DOHH2 (cell line): ENCODE measurements at regions not wholly inside any gene's neighbourhood (a gene's known extent, or its start where the extent isn't known, plus 50 kb on each side); places are given as distances from the start of the nearest gene placed in this dataset.

Experiments
- H3F3A ChIP-seq: fragments of 200-600 bp; sonication (generic), shearing (Covaris generic); 2 replicates; pipeline ENCODE4 v1.6.0; 2016; ENCODE audit warnings: antibody characterized with exemption, mild to moderate bottlenecking; ENCODE audit not compliant: control insufficient read depth, insufficient read depth
- H3K27ac ChIP-seq: fragments of 200-600 bp; sonication (generic); 2 replicates; pipeline ENCODE4 v1.5.1; 2014; ENCODE audit warnings: low read depth, mild to moderate bottlenecking, low read length, moderate library complexity
- H3K27me3 ChIP-seq: fragments of 200-600 bp; sonication (generic); 2 replicates; pipeline ENCODE4 v1.6.1; 2014; ENCODE audit warnings: mild to moderate bottlenecking, low read length, mixed read lengths; ENCODE audit not compliant: control insufficient read depth
- H3K36me3 ChIP-seq: fragments of 200-600 bp; sonication (generic); 2 replicates; pipeline ENCODE4 v1.6.1; 2014; ENCODE audit warnings: mild to moderate bottlenecking, low read length, moderate library complexity, mixed read lengths; ENCODE audit not compliant: control insufficient read depth
- H3K4me1 ChIP-seq: fragments of 200-600 bp; sonication (generic); 2 replicates; pipeline ENCODE4 v1.6.1; 2014; ENCODE audit warnings: mild to moderate bottlenecking, low read length, mixed read lengths; ENCODE audit not compliant: control insufficient read depth
- H3K4me2 ChIP-seq: fragments of 200-600 bp; sonication (generic); 2 replicates; pipeline ENCODE4 v1.6.0; 2014; ENCODE audit warnings: mild to moderate bottlenecking, low read length, moderate library complexity
- H3K4me3 ChIP-seq: fragments of 200-600 bp; sonication (generic); 2 replicates; pipeline ENCODE4 v1.5.1; 2014; ENCODE audit warnings: mild to moderate bottlenecking, low read length, mixed read lengths
- H3K79me2 ChIP-seq: fragments of 200-600 bp; sonication (generic); 2 replicates; pipeline ENCODE4 v1.6.1; 2014; ENCODE audit warnings: mild to moderate bottlenecking, low read length, mixed read lengths; ENCODE audit not compliant: control insufficient read depth
- H3K9me2 ChIP-seq: fragments of 200-600 bp; sonication (generic); replicated peaks from 2 replicates; pipeline ENCODE4 v1.6.1; 2014; ENCODE audit warnings: mild to moderate bottlenecking, low read length, mixed read lengths; ENCODE audit not compliant: control insufficient read depth
- H3K9me3 ChIP-seq: fragments of 200-600 bp; sonication (generic); 2 replicates; pipeline ENCODE4 v1.6.1; 2014; ENCODE audit warnings: antibody characterized with exemption, low read length, mixed read lengths; ENCODE audit not compliant: control insufficient read depth, insufficient read depth
- H4K20me1 ChIP-seq: fragments of 200-600 bp; sonication (generic); 2 replicates; pipeline ENCODE4 v1.6.0; 2014; ENCODE audit warnings: low read depth, mild to moderate bottlenecking, antibody characterized with exemption, low read length, moderate library complexity; ENCODE audit not compliant: control insufficient read depth, insufficient read depth
- EZH2phosphoT487 ChIP-seq: fragments of 200-600 bp; sonication (generic); IDR thresholded peaks from 2 replicates; pipeline ENCODE4 v1.6.1; 2017; ENCODE audit warnings: borderline replicate concordance, mild to moderate bottlenecking, antibody characterized with exemption, low read length, moderate library complexity, mixed read lengths
- TF ChIP-seq, protein P1 (sequence below): fragments of 200-600 bp; sonication (generic); IDR thresholded peaks from one replicate; pipeline ENCODE4 v1.5.1; 2014; ENCODE audit warnings: antibody characterized with exemption, mild to moderate bottlenecking, low read depth, low read length; ENCODE audit not compliant: poor library complexity, severe bottlenecking

DNA sequence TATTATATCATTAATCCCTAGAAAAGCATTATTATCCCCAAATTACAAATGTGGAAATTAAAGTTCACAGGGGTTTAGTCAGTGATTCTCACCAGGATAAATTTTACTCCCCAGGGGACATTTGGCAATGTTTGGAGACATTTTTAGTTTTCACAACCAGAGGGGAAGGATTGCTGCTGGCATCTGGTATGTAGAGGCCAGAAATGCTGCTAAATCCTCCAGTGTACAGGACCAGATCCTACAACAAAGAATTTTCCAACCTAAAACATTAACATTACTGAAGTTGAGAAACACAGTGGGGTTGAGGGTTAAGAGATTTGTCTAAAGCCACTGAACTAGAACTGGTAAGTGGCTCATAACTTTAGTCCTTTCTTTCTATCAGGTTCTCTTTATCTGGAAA, 162.0 kb upstream of the SYT6 start:
- no peak for TF ChIP-seq EZH2phosphoT487
- TF ChIP-seq, protein P1, sequence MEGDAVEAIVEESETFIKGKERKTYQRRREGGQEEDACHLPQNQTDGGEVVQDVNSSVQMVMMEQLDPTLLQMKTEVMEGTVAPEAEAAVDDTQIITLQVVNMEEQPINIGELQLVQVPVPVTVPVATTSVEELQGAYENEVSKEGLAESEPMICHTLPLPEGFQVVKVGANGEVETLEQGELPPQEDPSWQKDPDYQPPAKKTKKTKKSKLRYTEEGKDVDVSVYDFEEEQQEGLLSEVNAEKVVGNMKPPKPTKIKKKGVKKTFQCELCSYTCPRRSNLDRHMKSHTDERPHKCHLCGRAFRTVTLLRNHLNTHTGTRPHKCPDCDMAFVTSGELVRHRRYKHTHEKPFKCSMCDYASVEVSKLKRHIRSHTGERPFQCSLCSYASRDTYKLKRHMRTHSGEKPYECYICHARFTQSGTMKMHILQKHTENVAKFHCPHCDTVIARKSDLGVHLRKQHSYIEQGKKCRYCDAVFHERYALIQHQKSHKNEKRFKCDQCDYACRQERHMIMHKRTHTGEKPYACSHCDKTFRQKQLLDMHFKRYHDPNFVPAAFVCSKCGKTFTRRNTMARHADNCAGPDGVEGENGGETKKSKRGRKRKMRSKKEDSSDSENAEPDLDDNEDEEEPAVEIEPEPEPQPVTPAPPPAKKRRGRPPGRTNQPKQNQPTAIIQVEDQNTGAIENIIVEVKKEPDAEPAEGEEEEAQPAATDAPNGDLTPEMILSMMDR, result no peak
- no peaks in the 10 kb centered on the region for H3K27me3 ChIP-seq
- H3K27ac ChIP-seq, result no peak overlapping the region
- H4K20me1 ChIP-seq, result no peaks in the 10 kb centered on the region
- H3K4me2 ChIP-seq, result no peak overlapping the region
- H3F3A ChIP-seq, result no peaks in the 10 kb centered on the region
- no peaks in the 10 kb centered on the region for H3K9me3 ChIP-seq
- no peaks in the 10 kb centered on the region for H3K79me2 ChIP-seq
- H3K36me3 ChIP-seq, result no peaks in the 10 kb centered on the region
- no peaks in the 10 kb centered on the region for H3K9me2 ChIP-seq
- H3K4me1 ChIP-seq, result no peaks in the 10 kb centered on the region
- no peak overlapping the region for H3K4me3 ChIP-seq

DNA sequence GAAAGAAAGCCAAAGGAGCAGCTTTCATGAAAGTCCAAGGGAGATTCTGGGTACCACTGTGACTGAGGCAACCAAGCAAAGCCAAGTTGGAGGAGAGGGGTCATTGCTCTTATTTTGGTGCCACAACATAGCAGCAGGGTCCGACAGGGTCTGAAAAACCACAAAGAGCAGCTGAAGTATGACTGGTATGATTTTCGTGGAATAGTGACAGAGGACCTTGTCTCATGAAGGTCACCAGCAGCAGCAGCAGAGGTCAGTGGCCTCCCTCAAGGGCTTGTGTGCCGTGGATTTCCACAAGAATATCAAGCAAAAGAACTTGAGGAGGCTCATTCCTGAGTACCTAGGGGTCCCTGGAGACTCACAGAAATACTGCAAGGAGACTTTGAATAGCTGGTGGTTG, 160.9 kb upstream of the SYT6 start:
- Histone ChIP-seq H3K9me2 (no peaks in the 10 kb centered on the region), H3K27ac (no peak overlapping the region), H3K4me2 (no peak overlapping the region), H3F3A (no peaks in the 10 kb centered on the region), H3K4me1 (no peaks in the 10 kb centered on the region), H3K79me2 (no peaks in the 10 kb centered on the region), H3K9me3 (no peaks in the 10 kb centered on the region), H3K36me3 (no peaks in the 10 kb centered on the region), H4K20me1 (no peaks in the 10 kb centered on the region), H3K27me3 (no peaks in the 10 kb centered on the region), H3K4me3 (no peak overlapping the region)
- TF ChIP-seq, protein P1, result no peak
- no peak for TF ChIP-seq EZH2phosphoT487

- TF ChIP-seq, protein P1, result no peak
- no peak for TF ChIP-seq EZH2phosphoT487
- H3K4me1 ChIP-seq, result no peaks in the 10 kb centered on the region
- no peaks in the 10 kb centered on the region for H3K36me3 ChIP-seq
- H4K20me1 ChIP-seq, result no peaks in the 10 kb centered on the region
- no peak overlapping the region for H3K27ac ChIP-seq
- no peak overlapping the region for H3K4me3 ChIP-seq
- H3K79me2 ChIP-seq, result no peaks in the 10 kb centered on the region
- H3K9me2 ChIP-seq, result no peaks in the 10 kb centered on the region
- no peaks in the 10 kb centered on the region for H3F3A ChIP-seq
- H3K9me3 ChIP-seq, result no peaks in the 10 kb centered on the region
- no peak overlapping the region for H3K4me2 ChIP-seq
- no peaks in the 10 kb centered on the region for H3K27me3 ChIP-seq
Measured at GRCh38 chr1:114314098-114314497, 160.4 kb upstream of the SYT6 start.
